Neural cell (in vitro differentiated cells): ENCODE measurements at regions not wholly inside any gene's neighbourhood (a gene's known extent, or its start where the extent isn't known, plus 50 kb on each side); places are given as distances from the start of the nearest gene placed in this dataset.

Experiments
- CTCF ChIP-seq: fragments of 450-650 bp; IDR thresholded peaks from 2 replicates; pipeline ENCODE4 v1.5.1; 2014; ENCODE audit warnings: antibody characterized with exemption, mild to moderate bottlenecking, moderate library complexity; ENCODE audit not compliant: poor library complexity, severe bottlenecking
- EP300 ChIP-seq: fragments of 450-650 bp; conservative IDR thresholded peaks from 2 replicates; pipeline ENCODE4 v1.6.1; 2014; ENCODE audit warnings: antibody characterized with exemption, mild to moderate bottlenecking, moderate library complexity; ENCODE audit not compliant: poor library complexity, severe bottlenecking
- RAD21 ChIP-seq: fragments of 450-650 bp; conservative IDR thresholded peaks from 2 replicates; pipeline ENCODE4 v1.6.1; 2014; ENCODE audit warnings: antibody characterized with exemption, mild to moderate bottlenecking, moderate library complexity
- TAF1 ChIP-seq: IDR thresholded peaks from 2 replicates; pipeline ENCODE4 v1.6.1; 2012; ENCODE audit warnings: low read depth

- no peak for TF ChIP-seq CTCF
- TF ChIP-seq EP300 = no peak
- no peak for TF ChIP-seq RAD21
- TF ChIP-seq TAF1 = no peak
Observed at GRCh38 chr22:45077286-45077685, 67.5 kb upstream of the PHF21B start.
